Endothelial cell of umbilical vein (primary cell): ENCODE measurements at regions not wholly inside any gene's neighbourhood (a gene's known extent, or its start where the extent isn't known, plus 50 kb on each side); places are given as distances from the start of the nearest gene placed in this dataset.

ENCODE experiments used
- BruUV-seq: library from RNA; stranded (reverse); fragments of 400-500 nt; replicated peaks from 2 replicates; lab custom pipeline; 2021; lab: Mats Ljungman, UMichigan
- CTCF ChIA-PET: fragments of 300-600, 350-600 bp; sonication (Branson Sonifier 250); formaldehyde crosslinking; loops from one replicate; lab custom pipeline; 2021; ENCODE audit warnings: antibody characterized with exemption, inconsistent platforms; lab: Charles Lee
- POLR2A ChIA-PET: fragments of 300-600, 350-600 bp; sonication (Branson Sonifier 250); formaldehyde crosslinking; loops from one replicate; lab custom pipeline; 2021; ENCODE audit warnings: antibody characterized with exemption, inconsistent platforms; lab: Charles Lee
- DNase-seq: peaks from one replicate; pipeline ENCODE4 v3.0.0-alpha.2; 2011; ENCODE audit warnings: low read depth, low spot score
- FAIRE-seq: peaks from 2 replicates; lab custom pipeline; 2011; peaks lifted over from hg19 to GRCh38; lab: Jason Lieb, UNC
- H2AFZ ChIP-seq: 2 replicates; pipeline ENCODE4 v1.6.0; 2012; ENCODE audit warnings: low read depth, low read length, control low read depth, inconsistent platforms
- H3K27ac ChIP-seq: 2 replicates; pipeline ENCODE4 v1.5.1; 2011; ENCODE audit warnings: low read depth, mild to moderate bottlenecking, control low read depth, low read length, moderate library complexity; ENCODE audit not compliant: insufficient read depth
- H3K27me3 ChIP-seq, 2 experiments: 2 replicates each; pipeline versions ENCODE4 v1.6.0 to v1.6.1; 2011; ENCODE audit warnings: low read length in 2 of 2, mixed read lengths in 1 of 2; ENCODE audit not compliant: control insufficient read depth in 2 of 2, insufficient read depth in 2 of 2
- H3K36me3 ChIP-seq, 2 experiments: 2 replicates in 1 of 2; 3 replicates in 1 of 2; pipeline ENCODE4 v1.5.1; 2011; ENCODE audit warnings: low read length in 2 of 2, mild to moderate bottlenecking in 1 of 2, moderate library complexity in 1 of 2; ENCODE audit not compliant: control insufficient read depth in 2 of 2, insufficient read depth in 2 of 2; ENCODE audit errors: extremely low read depth in 1 of 2
- H3K4me1 ChIP-seq: 3 replicates; pipeline ENCODE4 v1.5.1; 2011; ENCODE audit warnings: mild to moderate bottlenecking, low read length; ENCODE audit not compliant: control insufficient read depth, insufficient read depth; ENCODE audit errors: extremely low read depth
- H3K4me2 ChIP-seq: 2 replicates; pipeline ENCODE4 v1.6.1; 2011; ENCODE audit warnings: low read length, control low read depth, mixed read lengths; ENCODE audit not compliant: insufficient read depth
- H3K4me3 ChIP-seq, 3 experiments: fragments of 200-600 bp in 1 of 3; sonication (generic), shearing (Covaris generic) in 1 of 3; replicated peaks in 1 of 3; 2 replicates each; pipeline ENCODE4 v1.5.1; 2011 to 2016; ENCODE audit warnings: control low read depth in 3 of 3, low read length in 3 of 3, mild to moderate bottlenecking in 2 of 3, inconsistent platforms in 1 of 3, low read depth in 1 of 3, moderate library complexity in 1 of 3; ENCODE audit not compliant: insufficient read depth in 1 of 3
- H3K79me2 ChIP-seq: 2 replicates; pipeline ENCODE4 v1.6.0; 2012; ENCODE audit warnings: low read length, inconsistent platforms; ENCODE audit not compliant: control insufficient read depth, insufficient read depth
- H3K9ac ChIP-seq: replicated peaks from 2 replicates; pipeline ENCODE3; 2011; ENCODE audit warnings: low read length, control low read depth; ENCODE audit not compliant: insufficient read depth; ENCODE audit errors: extremely low read depth
- H3K9me1 ChIP-seq: replicated peaks from 3 replicates; pipeline ENCODE4 v1.6.0; 2011; ENCODE audit warnings: mild to moderate bottlenecking, low read length; ENCODE audit not compliant: control insufficient read depth, insufficient read depth; ENCODE audit errors: extremely low read depth
- H3K9me3 ChIP-seq: replicated peaks from 2 replicates; pipeline ENCODE4 v1.5.1; 2012; ENCODE audit warnings: low read length, inconsistent platforms; ENCODE audit not compliant: control insufficient read depth, insufficient read depth
- H4K20me1 ChIP-seq: replicated peaks from 2 replicates; pipeline ENCODE3; 2011; ENCODE audit warnings: mild to moderate bottlenecking, low read length; ENCODE audit not compliant: control insufficient read depth, insufficient read depth; ENCODE audit errors: extremely low read depth
- CTCF ChIP-seq, 2 donors: IDR thresholded peaks; 1 replicate in 1 of 2; 2 replicates in 1 of 2; pipeline ENCODE4 v1.5.1; 2011; ENCODE audit warnings: low read length in 2 of 2, mild to moderate bottlenecking in 2 of 2, moderate library complexity in 2 of 2, control low read depth in 1 of 2, inconsistent platforms in 1 of 2, low read depth in 1 of 2; ENCODE audit not compliant: insufficient read depth in 1 of 2; ENCODE audit errors: extremely low read depth in 1 of 2
- EZH2 ChIP-seq: IDR thresholded peaks from 2 replicates; pipeline ENCODE4 v1.6.1; 2012; ENCODE audit warnings: borderline replicate concordance, low read depth, mild to moderate bottlenecking, moderate library complexity, low read length, inconsistent platforms; ENCODE audit not compliant: severe bottlenecking
- FOS ChIP-seq: IDR thresholded peaks from 2 replicates; pipeline ENCODE4 v1.6.1; 2011; ENCODE audit warnings: mild to moderate bottlenecking, low read length, moderate library complexity, borderline replicate concordance; ENCODE audit not compliant: insufficient read depth
- GATA2 ChIP-seq: IDR thresholded peaks from 2 replicates; pipeline ENCODE4 v1.7.0; 2011; ENCODE audit warnings: low read depth, mild to moderate bottlenecking, moderate library complexity, mixed read lengths, low read length; ENCODE audit not compliant: insufficient read length, insufficient read depth
- JUN ChIP-seq: IDR thresholded peaks from 2 replicates; pipeline ENCODE4 v1.6.1; 2011; ENCODE audit warnings: borderline replicate concordance, low read depth; ENCODE audit not compliant: insufficient read length, insufficient read depth
- MAX ChIP-seq: IDR thresholded peaks from 2 replicates; pipeline ENCODE4 v1.6.1; 2011; ENCODE audit not compliant: insufficient read depth, insufficient read length
- MYC ChIP-seq: IDR thresholded peaks from one replicate; pipeline ENCODE4 v1.6.1; 2011; ENCODE audit warnings: mild to moderate bottlenecking, low read depth, low read length
- POLR2A ChIP-seq: IDR thresholded peaks from 2 replicates; pipeline ENCODE4 v1.6.1; 2012; ENCODE audit warnings: low read depth, mild to moderate bottlenecking, control low read depth, low read length
- POLR2AphosphoS5 ChIP-seq: IDR thresholded peaks from 2 replicates; pipeline ENCODE4 v1.6.1; 2012; ENCODE audit warnings: low read depth, mild to moderate bottlenecking, control low read depth, low read length, moderate library complexity; ENCODE audit not compliant: insufficient read depth
- dilution Hi-C: fragments of 300-500 bp; cut with MboI; formaldehyde crosslinking; loops from one replicate; pipeline ENCODE4 v1.15.0; 2019; ENCODE audit warnings: low sequenced_read_pairs; ENCODE audit not compliant: extremely low pct_ligation_motif_present
- intact Hi-C: fragments of 100-400 bp; cut with micrococcal nuclease; formaldehyde crosslinking; loops from one replicate; pipeline ENCODE4 v1.10.0; 2022

DNA sequence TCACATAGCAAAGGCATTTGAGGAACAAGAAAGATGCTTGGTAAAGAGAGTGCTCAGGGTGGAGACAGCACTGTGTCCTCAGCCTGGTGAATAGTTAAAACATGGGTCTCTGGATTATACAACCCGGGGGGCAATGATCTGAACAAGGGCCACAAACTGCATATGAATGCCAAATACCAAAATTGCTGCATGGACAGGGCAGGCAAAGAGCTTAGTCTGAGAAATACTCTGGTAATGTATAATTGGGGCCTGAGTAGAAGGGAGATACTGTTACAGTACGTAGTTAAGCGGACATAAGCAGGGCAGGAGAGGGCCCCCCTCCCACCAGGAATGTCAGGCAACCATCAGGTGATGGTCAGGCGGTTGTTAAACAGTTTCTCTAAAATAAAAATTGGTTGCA, 99.3 kb upstream of the CDK1 start:
- no peaks in the 10 kb centered on the region for H4K20me1 ChIP-seq
- peaks cover 0 to 2% of the 10 kb centered on the region in 2 experiments for H3K27me3 ChIP-seq
- POLR2A ChIA-PET, result no interaction called here
- dilution Hi-C loops (no loop called here), intact Hi-C loops (no loop called here)
- H3K4me3 ChIP-seq, result no peak overlapping the region
- H2AFZ ChIP-seq, result no peak overlapping the region
- no peaks in the 10 kb centered on the region for H3K4me1 ChIP-seq
- no peak overlapping the region for H3K9ac ChIP-seq
- H3K27ac ChIP-seq, result no peak overlapping the region
- H3K79me2 ChIP-seq, result no peaks in the 10 kb centered on the region
- DNase-seq (no peak), FAIRE-seq (no peak)
- TF ChIP-seq MYC (no peak), CTCF (IDR thresholded peaks at IDR 0.05; ENCODE audit: extremely low read depth in 1 of 2, insufficient read depth in 1 of 2, low read depth in 1 of 2, low read length in 2 of 2) (no peak), POLR2AphosphoS5 (no peak), POLR2A (no peak), FOS (no peak), GATA2 (no peak), MAX (no peak), EZH2 (no peak), JUN (no peak)
- no peak overlapping the region for H3K4me2 ChIP-seq
- CTCF ChIA-PET, result interaction anchor here (0.6 to 0.7 kb wide), 2 partner anchors 12 to 579 kb away, joined by 3 to 4 read pairs; no protein-coding TSS in a partner anchor
- no peaks in the 10 kb centered on the region for H3K9me1 ChIP-seq
- no peaks in the 10 kb centered on the region for H3K9me3 ChIP-seq
- no peaks in the 10 kb centered on the region for H3K36me3 ChIP-seq
- BruUV-seq, result no TSS peak
